Breast epithelium (tissue), 3 donors: ENCODE measurements at regions not wholly inside any gene's neighbourhood (a gene's known extent, or its start where the extent isn't known, plus 50 kb on each side); places are given as distances from the start of the nearest gene placed in this dataset.

ENCODE experiments used
- CTCF ChIP-seq, 3 donors: fragments of 450-650 bp; IDR thresholded peaks; one replicate each; pipeline ENCODE4 v1.5.1; 2016 to 2017; ENCODE audit warnings: antibody characterized with exemption in 3 of 3, mild to moderate bottlenecking in 3 of 3, moderate library complexity in 3 of 3
- POLR2A ChIP-seq: fragments of 450-650 bp; IDR thresholded peaks from one replicate; pipeline ENCODE4 v1.6.1; 2016; ENCODE audit warnings: antibody characterized with exemption, mild to moderate bottlenecking, moderate library complexity
- POLR2AphosphoS5 ChIP-seq, 3 donors: sonication (generic); formaldehyde crosslinking; IDR thresholded peaks; one replicate each; pipeline ENCODE4 v1.6.1; 2017; ENCODE audit warnings: antibody characterized with exemption in 3 of 3

- no peak for TF ChIP-seq CTCF (IDR thresholded peaks at IDR 0.05)
- no peak for TF ChIP-seq POLR2AphosphoS5 (IDR thresholded peaks at IDR 0.05)
- no peak for TF ChIP-seq POLR2A
These were observed 697.2 kb upstream of the SLC8A1 start for GRCh38 chr2:41149054-41149453.
